ENCODE measurements at regions not wholly inside any gene's neighbourhood (a gene's known extent, or its start where the extent isn't known, plus 50 kb on each side); places are given as distances from the start of the nearest gene placed in this dataset.

DNA sequence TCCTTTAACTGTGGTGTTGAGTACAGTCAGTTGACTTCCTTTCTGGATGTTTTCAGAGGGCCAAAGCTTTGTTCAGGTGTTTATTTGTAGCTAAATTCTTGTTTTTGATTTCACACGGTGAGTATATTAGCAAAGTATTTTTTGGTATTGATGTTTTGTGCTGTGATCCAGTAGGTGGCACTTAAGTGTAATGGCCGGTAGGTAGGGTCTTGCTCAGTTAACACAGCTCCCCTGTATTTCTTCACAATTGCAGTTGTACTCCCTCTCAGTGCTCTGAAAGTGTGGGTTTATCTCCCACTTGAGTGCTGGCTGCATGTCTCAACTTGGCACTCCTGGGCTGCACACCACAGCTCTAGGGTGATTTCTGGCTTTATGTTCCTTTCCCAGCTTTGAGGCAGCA lies 339.5 kb downstream of the AEBP2 start:
- Mint-ChIP-seq H3K27ac (no peak overlapping the region), H3K27me3 (no peaks in the 10 kb centered on the region), H3K36me3 (no peaks in the 10 kb centered on the region), H3K9me3 (peaks cover 9 to 19% (median 18%) of the 10 kb centered on the region in 3 donors), H3K4me3 (no peak overlapping the region), H3K4me1 (no peaks in the 10 kb centered on the region)

DNA sequence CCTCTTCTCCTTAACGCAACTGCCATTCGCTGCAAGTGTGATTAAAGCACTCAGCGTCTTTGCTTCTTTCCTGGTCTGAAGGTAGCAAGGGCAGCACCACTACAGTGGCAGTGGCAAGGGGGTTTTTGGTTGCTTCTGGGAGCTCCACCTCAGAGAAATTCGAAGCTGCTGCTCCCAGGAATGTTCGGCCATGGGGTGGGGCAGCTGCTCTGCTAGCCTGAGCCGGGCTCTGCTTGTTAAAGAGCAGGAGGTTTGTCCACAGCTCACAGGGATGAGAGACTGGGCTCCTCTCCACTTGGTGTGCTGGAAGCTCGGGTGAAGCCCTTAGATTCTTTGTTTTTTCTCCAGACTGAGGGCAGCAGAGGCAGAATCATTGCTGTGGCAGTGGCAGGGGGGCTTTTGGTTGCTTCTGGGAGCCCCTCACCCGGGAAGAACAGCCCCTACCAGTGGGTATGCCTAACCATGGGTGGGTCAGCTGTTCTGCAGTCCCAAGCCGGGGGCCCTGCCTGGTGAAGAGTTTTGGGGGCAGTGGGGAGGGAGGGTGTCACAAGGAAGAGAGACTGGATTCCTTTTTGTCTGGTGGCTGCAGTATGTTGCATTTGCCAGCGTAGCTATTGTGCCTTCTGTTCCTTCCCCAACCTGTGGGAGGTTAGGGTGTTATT lies 340.2 kb downstream of the AEBP2 start:
- no peak overlapping the region for H3K4me3 Mint-ChIP-seq
- no peak overlapping the region for H3K27ac Mint-ChIP-seq
- no peaks in the 10 kb centered on the region for H3K36me3 Mint-ChIP-seq
- no peaks in the 10 kb centered on the region for H3K27me3 Mint-ChIP-seq
- H3K9me3 Mint-ChIP-seq = peaks cover 10 to 15% (median 11%) of the 10 kb centered on the region in 3 donors
- no peaks in the 10 kb centered on the region for H3K4me1 Mint-ChIP-seq

DNA sequence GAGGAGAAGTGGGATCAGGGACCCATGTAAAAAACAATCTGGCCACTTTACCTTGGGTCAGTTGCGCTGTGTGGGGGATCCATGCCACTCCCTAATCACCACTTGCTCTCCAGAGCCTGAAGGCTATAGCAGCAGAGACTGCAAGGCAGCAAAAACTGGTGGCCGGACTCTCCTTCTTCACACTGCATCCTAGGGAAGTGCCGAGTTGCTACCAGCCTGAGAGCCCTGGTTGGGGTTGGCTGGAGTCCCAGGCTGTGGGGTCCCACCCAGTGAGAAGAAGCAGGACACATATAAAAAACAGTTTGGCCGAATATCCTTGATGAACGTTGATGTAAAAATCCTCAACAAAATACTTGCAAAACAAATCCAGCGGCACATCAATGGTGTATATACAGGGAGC lies 341.2 kb downstream of the AEBP2 start:
- no peaks in the 10 kb centered on the region for H3K36me3 Mint-ChIP-seq
- H3K4me3 Mint-ChIP-seq = no peak overlapping the region
- no peak overlapping the region for H3K27ac Mint-ChIP-seq
- no peaks in the 10 kb centered on the region for H3K4me1 Mint-ChIP-seq
- peaks cover 7 to 15% (median 15%) of the 10 kb centered on the region in 3 donors for H3K9me3 Mint-ChIP-seq
- H3K27me3 Mint-ChIP-seq = no peaks in the 10 kb centered on the region

DNA sequence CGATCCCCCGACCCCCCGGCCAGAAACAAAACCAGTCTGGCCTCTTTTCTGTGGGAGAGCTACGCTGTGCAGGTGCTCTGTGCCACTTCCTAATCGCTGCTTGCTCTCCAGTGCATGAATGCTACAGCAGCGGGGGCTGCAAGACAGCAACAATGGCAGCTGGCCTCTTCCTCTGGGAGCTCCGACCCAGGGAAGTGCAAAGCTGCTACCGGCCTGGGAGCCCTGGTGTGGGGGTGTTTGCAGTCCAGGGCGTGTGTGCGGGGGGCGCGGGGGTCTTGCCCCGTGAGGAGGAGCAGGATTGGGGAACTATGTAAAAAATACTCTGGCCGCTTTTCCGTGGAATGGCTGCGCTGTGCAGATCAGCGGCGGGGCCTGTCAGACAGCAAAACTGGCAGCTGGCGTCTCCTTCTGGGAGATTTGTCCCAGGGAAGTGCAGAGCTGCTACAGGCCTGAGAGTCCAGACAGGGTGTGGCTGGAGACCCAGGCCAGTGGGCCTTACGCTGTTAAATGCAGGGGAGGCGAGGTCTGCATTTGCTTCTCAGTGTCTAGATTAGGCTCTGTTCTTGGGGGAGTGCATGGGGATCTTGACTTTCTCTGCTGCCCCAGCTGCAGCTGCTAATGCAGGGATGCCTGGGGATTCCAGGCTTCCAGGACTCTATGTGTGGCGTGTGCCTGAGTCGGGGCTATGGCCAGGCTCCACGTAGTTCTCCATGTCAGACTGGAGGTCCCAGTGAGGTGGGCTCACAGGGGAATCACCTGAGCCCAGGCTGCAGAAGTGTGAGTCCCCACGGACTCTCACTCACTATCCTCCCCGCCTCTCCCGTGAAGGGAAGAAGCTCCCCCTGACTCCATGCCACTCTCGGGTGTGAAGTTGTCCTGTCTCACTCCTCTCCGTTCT lies 344.5 kb downstream of the AEBP2 start:
- no peak overlapping the region for H3K27ac Mint-ChIP-seq

DNA sequence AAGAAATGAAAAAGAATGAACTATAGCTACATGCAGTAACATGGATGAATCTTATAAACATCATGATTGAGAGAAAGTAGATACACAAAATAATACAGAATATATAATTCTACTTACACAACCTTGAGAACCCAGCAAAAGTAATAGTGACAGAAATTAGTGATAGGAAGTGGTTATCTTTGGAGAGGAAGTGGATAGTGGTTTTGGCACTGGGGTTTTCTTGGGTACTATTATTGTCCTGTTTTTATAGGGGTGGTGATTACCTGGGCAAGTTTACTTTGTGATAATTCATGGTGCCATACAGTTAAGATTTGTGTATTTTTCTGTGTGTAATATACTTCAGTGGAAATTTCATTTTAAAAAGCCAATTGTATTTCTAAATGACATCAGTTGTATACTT lies 352.7 kb downstream of the AEBP2 start:
- Mint-ChIP-seq H3K27me3 (no peaks in the 10 kb centered on the region), H3K4me1 (no peaks in the 10 kb centered on the region), H3K27ac (no peak overlapping the region), H3K9me3 (peaks cover 3 to 7% (median 6%) of the 10 kb centered on the region in 3 donors), H3K36me3 (no peaks in the 10 kb centered on the region), H3K4me3 (no peak overlapping the region)

More for the DNA sequence above, 344.5 kb downstream of the AEBP2 start:
- Mint-ChIP-seq H3K4me1 (no peaks in the 10 kb centered on the region), H3K36me3 (no peaks in the 10 kb centered on the region), H3K9me3 (peaks cover 9 to 13% (median 9%) of the 10 kb centered on the region in 3 donors), H3K4me3 (no peak overlapping the region), H3K27me3 (no peaks in the 10 kb centered on the region)

DNA sequence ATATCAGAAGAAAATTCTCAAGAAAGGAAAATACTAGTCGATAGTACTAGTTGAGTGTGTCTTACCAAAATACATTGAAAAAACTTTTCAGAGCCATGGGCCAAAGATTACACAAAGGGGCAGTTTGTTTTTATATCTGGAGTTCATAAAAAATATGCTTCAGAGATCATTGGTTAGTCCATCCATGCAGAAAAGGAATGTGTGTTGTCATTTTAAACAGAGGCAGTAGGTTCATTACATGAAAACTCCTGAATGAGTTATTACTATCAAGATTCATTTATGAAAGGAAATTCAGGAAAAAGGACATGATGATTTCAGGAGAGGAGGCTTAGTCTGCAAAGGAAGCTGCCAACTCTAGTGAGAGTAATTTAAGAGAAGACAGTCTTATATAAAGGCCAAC lies 354.8 kb downstream of the AEBP2 start:
- H3K27me3 Mint-ChIP-seq = no peaks in the 10 kb centered on the region
- no peak overlapping the region for H3K4me3 Mint-ChIP-seq
- H3K36me3 Mint-ChIP-seq = no peaks in the 10 kb centered on the region
- peaks cover 0 to 6% (median 5%) of the 10 kb centered on the region in 3 donors for H3K9me3 Mint-ChIP-seq
- H3K4me1 Mint-ChIP-seq = no peaks in the 10 kb centered on the region
- H3K27ac Mint-ChIP-seq = no peak overlapping the region

DNA sequence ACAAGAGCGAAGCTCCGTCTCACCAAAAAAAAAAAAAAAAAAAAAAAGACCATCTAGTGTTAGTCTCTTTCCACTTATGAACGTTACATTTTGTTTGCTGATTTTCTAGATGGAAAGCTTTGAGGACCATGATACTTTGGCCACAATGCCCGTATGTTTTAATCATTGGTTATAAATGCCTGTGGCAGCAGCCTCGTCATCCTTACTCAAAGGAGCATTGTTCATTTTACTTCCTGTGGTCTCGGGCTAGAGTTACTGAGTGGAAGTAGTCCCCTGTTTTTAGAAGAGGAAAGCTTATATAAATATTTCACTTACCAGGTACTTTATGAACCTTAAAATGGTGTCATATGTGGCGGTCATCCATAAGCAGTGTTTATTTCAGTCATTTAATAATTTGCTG lies 359.9 kb downstream of the AEBP2 start:
- Mint-ChIP-seq H3K9me3 (peaks cover 3 to 9% (median 3%) of the 10 kb centered on the region in 3 donors), H3K27me3 (no peaks in the 10 kb centered on the region), H3K27ac (no peak overlapping the region), H3K4me3 (no peak overlapping the region), H3K4me1 (no peaks in the 10 kb centered on the region), H3K36me3 (no peaks in the 10 kb centered on the region)

DNA sequence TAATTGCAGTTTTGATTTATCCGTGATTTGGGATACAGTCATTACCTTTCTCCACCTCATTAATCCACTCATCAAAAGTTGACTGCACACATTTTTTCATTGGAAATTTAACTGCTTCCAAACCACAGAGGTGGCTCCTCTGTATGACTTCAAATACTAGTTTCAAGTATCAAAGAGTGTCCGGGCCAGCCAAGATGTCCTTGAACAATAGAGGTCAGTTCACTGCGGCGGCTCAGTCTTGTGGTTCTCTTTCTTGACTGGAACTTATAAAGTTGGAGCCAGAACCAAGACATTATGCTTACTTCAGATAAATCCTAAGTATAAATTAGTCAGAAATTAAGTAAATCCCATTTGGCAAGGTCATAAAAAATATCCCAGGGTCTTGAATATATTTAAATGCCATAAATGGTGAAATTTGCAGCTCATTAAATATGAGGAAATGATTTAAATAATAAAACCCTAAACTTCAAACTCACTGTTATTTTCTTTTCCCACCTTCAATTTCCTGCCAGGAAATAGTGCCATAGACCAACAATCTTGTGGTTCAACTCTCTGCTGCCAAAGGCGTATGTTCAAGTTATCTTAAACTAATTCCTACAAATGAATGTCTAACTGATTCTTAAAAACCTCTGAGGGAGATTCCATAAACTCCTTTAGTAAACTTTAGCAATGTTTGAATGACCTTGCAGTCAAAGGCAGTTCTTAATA lies 360.8 kb downstream of the AEBP2 start:
- no peaks in the 10 kb centered on the region for H3K4me1 Mint-ChIP-seq
- no peaks in the 10 kb centered on the region for H3K27me3 Mint-ChIP-seq
- no peak overlapping the region for H3K4me3 Mint-ChIP-seq
- peaks cover 2 to 6% (median 3%) of the 10 kb centered on the region in 3 donors for H3K9me3 Mint-ChIP-seq
- H3K27ac Mint-ChIP-seq = no peak overlapping the region
- no peaks in the 10 kb centered on the region for H3K36me3 Mint-ChIP-seq

DNA sequence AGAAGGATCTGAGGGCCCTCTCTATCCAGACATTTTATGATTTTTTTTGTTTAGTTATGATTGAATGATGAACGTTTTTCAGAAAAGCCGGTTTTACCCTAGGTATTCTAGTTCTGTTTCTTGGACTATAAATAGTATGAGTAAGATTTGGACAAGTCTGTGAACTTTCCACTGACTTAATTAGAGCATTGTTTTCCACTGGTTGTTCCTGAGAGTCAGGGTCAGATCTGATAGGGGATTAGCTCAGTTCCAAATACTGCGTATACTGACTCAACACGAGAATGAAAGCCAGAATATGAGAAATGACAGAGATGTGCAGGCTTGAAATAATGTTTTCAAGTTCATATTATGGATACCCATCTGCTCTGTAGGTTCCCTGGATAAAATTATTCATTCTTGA lies 361.6 kb downstream of the AEBP2 start:
- H3K4me1 Mint-ChIP-seq = no peaks in the 10 kb centered on the region
- H3K27me3 Mint-ChIP-seq = no peaks in the 10 kb centered on the region
- peaks cover 2 to 6% (median 3%) of the 10 kb centered on the region in 3 donors for H3K9me3 Mint-ChIP-seq
- H3K4me3 Mint-ChIP-seq = no peak overlapping the region
- no peak overlapping the region for H3K27ac Mint-ChIP-seq
- H3K36me3 Mint-ChIP-seq = no peaks in the 10 kb centered on the region

DNA sequence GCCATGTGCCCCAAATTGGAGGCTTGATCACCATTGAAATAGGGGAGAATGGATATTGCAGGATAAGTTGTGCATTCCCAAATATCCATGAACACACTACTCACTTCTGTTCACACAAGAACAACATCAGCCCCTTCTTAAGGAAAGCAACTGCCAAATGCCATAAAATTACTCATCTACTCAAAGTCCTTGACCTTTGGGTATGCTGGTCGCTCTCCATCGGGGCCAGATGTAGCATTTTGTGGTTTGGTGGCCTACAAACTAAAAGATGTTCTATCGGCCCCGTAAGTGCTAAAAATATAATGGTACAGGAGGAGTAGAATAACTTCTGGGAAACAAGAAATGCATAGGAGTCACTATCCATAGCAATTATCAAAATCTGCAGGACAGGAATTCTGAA lies 362.6 kb downstream of the AEBP2 start:
- no peak overlapping the region for H3K27ac Mint-ChIP-seq
- H3K4me1 Mint-ChIP-seq = no peaks in the 10 kb centered on the region
- H3K27me3 Mint-ChIP-seq = no peaks in the 10 kb centered on the region
- H3K4me3 Mint-ChIP-seq = no peak overlapping the region
- no peaks in the 10 kb centered on the region for H3K36me3 Mint-ChIP-seq
- H3K9me3 Mint-ChIP-seq = peaks cover 2 to 6% (median 3%) of the 10 kb centered on the region in 3 donors

DNA sequence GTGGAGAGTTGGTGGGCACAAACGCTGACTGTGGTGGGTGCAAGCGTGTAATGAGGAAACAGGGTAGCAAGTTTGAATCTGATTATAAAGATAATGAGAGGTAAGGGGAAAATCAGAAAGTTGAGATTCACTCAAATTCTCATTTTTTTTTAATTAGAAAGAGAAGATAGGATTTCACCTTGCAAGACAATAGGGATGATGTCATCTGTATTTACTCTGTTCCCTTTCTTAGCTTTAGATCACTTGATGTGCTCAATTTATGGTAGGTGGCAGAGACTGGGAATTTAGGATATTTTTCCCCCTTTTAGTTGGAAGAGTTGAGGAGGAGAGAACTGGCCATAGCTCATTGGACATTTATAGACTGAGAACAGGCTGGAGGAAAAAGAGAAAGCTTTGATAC lies 363.6 kb downstream of the AEBP2 start:
- no peaks in the 10 kb centered on the region for H3K27me3 Mint-ChIP-seq
- no peaks in the 10 kb centered on the region for H3K36me3 Mint-ChIP-seq
- H3K27ac Mint-ChIP-seq = no peak overlapping the region
- peaks cover 2 to 5% (median 3%) of the 10 kb centered on the region in 3 donors for H3K9me3 Mint-ChIP-seq
- H3K4me3 Mint-ChIP-seq = no peak overlapping the region
- no peaks in the 10 kb centered on the region for H3K4me1 Mint-ChIP-seq

DNA sequence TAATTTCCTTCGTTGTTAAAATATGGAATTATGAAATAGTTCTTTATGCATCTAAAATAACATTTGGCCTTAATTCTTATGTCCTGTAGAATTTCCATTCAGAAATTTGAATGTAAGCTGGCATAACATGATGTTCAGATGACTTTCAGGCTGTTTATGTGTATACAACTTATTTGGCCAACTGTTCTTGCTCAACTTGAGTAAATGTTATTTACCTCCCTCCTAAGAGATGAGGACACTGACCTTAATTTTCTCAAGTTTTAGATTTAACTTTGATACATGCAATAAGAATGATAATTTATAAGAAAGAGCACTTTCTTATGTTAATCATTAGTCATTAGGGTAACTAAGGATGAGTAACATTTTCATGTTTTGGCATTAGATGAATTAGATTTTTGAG lies 365.4 kb downstream of the AEBP2 start:
- Mint-ChIP-seq H3K9me3 (peaks cover 0 to 5% (median 3%) of the 10 kb centered on the region in 3 donors), H3K36me3 (no peaks in the 10 kb centered on the region), H3K27me3 (no peaks in the 10 kb centered on the region), H3K27ac (no peak overlapping the region), H3K4me1 (no peaks in the 10 kb centered on the region), H3K4me3 (no peak overlapping the region)

DNA sequence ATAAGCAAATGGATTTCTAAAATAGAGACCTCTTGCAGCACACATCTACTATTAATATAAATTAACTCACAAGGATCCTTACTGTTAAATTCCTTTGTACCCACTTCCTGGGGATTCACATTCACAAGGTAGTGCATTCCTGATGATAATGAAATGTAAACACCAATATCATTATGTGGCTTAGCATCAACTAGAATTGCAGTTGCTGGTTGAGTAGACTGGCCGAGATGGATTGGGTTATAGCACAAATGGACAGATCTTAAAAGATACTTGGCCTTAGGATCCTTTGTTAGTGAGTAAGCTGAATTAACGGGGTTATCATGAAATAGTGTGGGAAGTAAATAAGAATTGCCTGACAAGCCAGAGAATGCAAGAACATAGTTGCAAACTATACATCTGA lies 369.1 kb downstream of the AEBP2 start:
- no peak overlapping the region for H3K4me3 Mint-ChIP-seq
- no peak overlapping the region for H3K27ac Mint-ChIP-seq
- peaks cover 0 to 5% (median 0%) of the 10 kb centered on the region in 3 donors for H3K9me3 Mint-ChIP-seq
- no peaks in the 10 kb centered on the region for H3K4me1 Mint-ChIP-seq
- no peaks in the 10 kb centered on the region for H3K36me3 Mint-ChIP-seq
- no peaks in the 10 kb centered on the region for H3K27me3 Mint-ChIP-seq

DNA sequence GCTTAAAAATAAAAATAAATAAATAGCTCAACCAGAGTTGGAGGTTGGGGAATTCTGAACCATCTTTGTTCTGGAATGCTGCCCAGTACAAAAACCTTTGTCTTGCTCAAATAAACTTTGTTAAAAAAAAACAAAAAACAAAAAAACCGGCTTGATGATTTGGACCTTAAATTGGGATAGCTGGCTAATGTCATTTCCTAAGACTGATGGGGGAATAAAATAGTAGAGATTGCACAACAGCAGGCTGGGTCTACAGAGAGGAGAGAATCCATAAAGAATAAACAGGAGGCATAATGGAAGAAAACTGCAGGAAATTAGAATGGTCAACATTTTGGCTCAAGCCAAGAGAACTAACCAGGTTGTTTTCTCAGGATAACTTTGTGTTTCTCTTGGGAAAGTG lies 370.9 kb downstream of the AEBP2 start:
- Mint-ChIP-seq H3K9me3 (peaks cover 0 to 3% (median 3%) of the 10 kb centered on the region in 3 donors), H3K27me3 (no peaks in the 10 kb centered on the region), H3K4me1 (no peaks in the 10 kb centered on the region), H3K36me3 (no peaks in the 10 kb centered on the region), H3K4me3 (no peak overlapping the region), H3K27ac (no peak overlapping the region)

DNA sequence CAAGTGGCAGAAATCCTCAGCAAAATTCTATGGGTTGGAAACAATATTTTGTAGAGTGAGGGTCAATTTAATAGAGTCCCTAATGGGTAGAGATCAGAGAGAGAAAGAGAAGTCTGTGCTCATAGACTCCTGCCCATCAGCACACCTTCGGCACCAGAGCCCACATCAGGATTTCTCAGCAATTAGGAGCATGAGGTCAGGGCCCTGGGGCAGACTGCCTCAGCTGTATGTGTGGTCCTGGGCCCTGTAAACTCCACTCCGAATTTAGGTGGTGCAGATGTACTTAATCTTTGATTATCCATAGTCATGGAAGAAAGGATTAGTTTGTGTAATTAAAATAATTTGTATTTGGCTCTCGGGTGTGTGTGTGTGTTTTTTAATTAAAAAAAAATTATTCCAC lies 372.6 kb downstream of the AEBP2 start:
- Mint-ChIP-seq H3K4me3 (no peak overlapping the region), H3K36me3 (no peaks in the 10 kb centered on the region), H3K27ac (no peak overlapping the region), H3K27me3 (no peaks in the 10 kb centered on the region), H3K4me1 (no peaks in the 10 kb centered on the region), H3K9me3 (peaks cover 0 to 3% (median 3%) of the 10 kb centered on the region in 3 donors)
